ENCODE measurements at regions not wholly inside any gene's neighbourhood (a gene's known extent, or its start where the extent isn't known, plus 50 kb on each side); places are given as distances from the start of the nearest gene placed in this dataset.

GRCh38 chr11:42669248-42669976 is 642.4 kb upstream of the API5 start:
- H3K4me1 Mint-ChIP-seq (ENCODE audit: low read depth) = no peaks in the 10 kb centered on the region
- H3K9me3 Mint-ChIP-seq = peaks cover 11% of the 10 kb centered on the region
- H3K27me3 Mint-ChIP-seq (ENCODE audit: low read depth) = no peaks in the 10 kb centered on the region
- intact Hi-C loops (cut with micrococcal nuclease) = no loop called here
- DNase-seq = no peak
- no peak overlapping the region for H3K4me3 Mint-ChIP-seq
- no peak overlapping the region for H3K27ac Mint-ChIP-seq
- CTCF ChIA-PET = no interaction called here
- H3K36me3 Mint-ChIP-seq (ENCODE audit: low read depth) = no peaks in the 10 kb centered on the region

GRCh38 chr11:42674436-42674835 is 637.4 kb upstream of the API5 start:
- Mint-ChIP-seq H3K4me1 (ENCODE audit: low read depth) (no peaks in the 10 kb centered on the region), H3K36me3 (ENCODE audit: low read depth) (no peaks in the 10 kb centered on the region), H3K4me3 (no peak overlapping the region), H3K27ac (no peak overlapping the region), H3K9me3 (peaks cover 11% of the 10 kb centered on the region), H3K27me3 (ENCODE audit: low read depth) (no peaks in the 10 kb centered on the region)
- DNase-seq = no peak
- CTCF ChIA-PET = no interaction called here
- intact Hi-C loops (cut with micrococcal nuclease) = no loop called here

- no peaks in the 10 kb centered on the region for H3K4me1 Mint-ChIP-seq (ENCODE audit: low read depth)
- H3K27ac Mint-ChIP-seq = no peak overlapping the region
- CTCF ChIA-PET = no interaction called here
- H3K27me3 Mint-ChIP-seq (ENCODE audit: low read depth) = no peaks in the 10 kb centered on the region
- no peaks in the 10 kb centered on the region for H3K36me3 Mint-ChIP-seq (ENCODE audit: low read depth)
- H3K4me3 Mint-ChIP-seq = no peak overlapping the region
- no peak for DNase-seq
- intact Hi-C loops (cut with micrococcal nuclease) = no loop called here
- peaks cover 4% of the 10 kb centered on the region for H3K9me3 Mint-ChIP-seq
These were observed 604.3 kb upstream of the API5 start for GRCh38 chr11:42707541-42707940.

GRCh38 chr11:42709216-42709615 is 602.6 kb upstream of the API5 start:
- H3K27me3 Mint-ChIP-seq (ENCODE audit: low read depth) = no peaks in the 10 kb centered on the region
- DNase-seq = no peak

GRCh38 chr11:42713279-42713678 is 598.5 kb upstream of the API5 start:
- Mint-ChIP-seq H3K27ac (no peak overlapping the region), H3K4me1 (ENCODE audit: low read depth) (no peaks in the 10 kb centered on the region), H3K27me3 (ENCODE audit: low read depth) (no peaks in the 10 kb centered on the region), H3K4me3 (no peak overlapping the region), H3K9me3 (peaks cover 9% of the 10 kb centered on the region), H3K36me3 (ENCODE audit: low read depth) (no peaks in the 10 kb centered on the region)
- no peak for DNase-seq
- intact Hi-C loops (cut with micrococcal nuclease) = no loop called here
- CTCF ChIA-PET = no interaction called here

More at GRCh38 chr11:42709216-42709615, 602.6 kb upstream of the API5 start:
- H3K4me3 Mint-ChIP-seq = no peak overlapping the region
- H3K4me1 Mint-ChIP-seq (ENCODE audit: low read depth) = no peaks in the 10 kb centered on the region
- H3K27ac Mint-ChIP-seq = no peak overlapping the region
- H3K9me3 Mint-ChIP-seq = peaks cover 2% of the 10 kb centered on the region
- H3K36me3 Mint-ChIP-seq (ENCODE audit: low read depth) = no peaks in the 10 kb centered on the region
- CTCF ChIA-PET = no interaction called here
- intact Hi-C loops (cut with micrococcal nuclease) = no loop called here

- Mint-ChIP-seq H3K4me1 (ENCODE audit: low read depth) (no peaks in the 10 kb centered on the region), H3K4me3 (no peak overlapping the region), H3K9me3 (peaks cover 9% of the 10 kb centered on the region), H3K27ac (no peak overlapping the region), H3K27me3 (ENCODE audit: low read depth) (no peaks in the 10 kb centered on the region), H3K36me3 (ENCODE audit: low read depth) (no peaks in the 10 kb centered on the region)
- DNase-seq = no peak
- intact Hi-C loops (cut with micrococcal nuclease) = no loop called here
- CTCF ChIA-PET = no interaction called here
These were observed 598.0 kb upstream of the API5 start for GRCh38 chr11:42713753-42714152.

- Mint-ChIP-seq H3K36me3 (ENCODE audit: low read depth) (no peaks in the 10 kb centered on the region), H3K27me3 (ENCODE audit: low read depth) (no peaks in the 10 kb centered on the region), H3K27ac (no peak overlapping the region), H3K4me1 (ENCODE audit: low read depth) (no peaks in the 10 kb centered on the region), H3K4me3 (no peak overlapping the region), H3K9me3 (peaks cover 11% of the 10 kb centered on the region)
- intact Hi-C loops (cut with micrococcal nuclease) = no loop called here
- DNase-seq = no peak
- CTCF ChIA-PET = no interaction called here
These were observed 590.9 kb upstream of the API5 start for GRCh38 chr11:42720716-42721563.

- no peak overlapping the region for H3K4me3 Mint-ChIP-seq
- no peaks in the 10 kb centered on the region for H3K36me3 Mint-ChIP-seq (ENCODE audit: low read depth)
These were observed 583.9 kb upstream of the API5 start for GRCh38 chr11:42727879-42728278.

GRCh38 chr11:42762348-42762747 is 549.4 kb upstream of the API5 start:
- DNase-seq = no peak
- H3K36me3 Mint-ChIP-seq (ENCODE audit: low read depth) = no peaks in the 10 kb centered on the region
- CTCF ChIA-PET = no interaction called here
- H3K27me3 Mint-ChIP-seq (ENCODE audit: low read depth) = no peaks in the 10 kb centered on the region
- H3K4me1 Mint-ChIP-seq (ENCODE audit: low read depth) = no peaks in the 10 kb centered on the region
- H3K9me3 Mint-ChIP-seq = peaks cover 3% of the 10 kb centered on the region
- no peak overlapping the region for H3K27ac Mint-ChIP-seq
- no peak overlapping the region for H3K4me3 Mint-ChIP-seq
- intact Hi-C loops (cut with micrococcal nuclease) = no loop called here

More at GRCh38 chr11:42727879-42728278, 583.9 kb upstream of the API5 start:
- peaks cover 7% of the 10 kb centered on the region for H3K9me3 Mint-ChIP-seq
- no peak for DNase-seq
- no peaks in the 10 kb centered on the region for H3K27me3 Mint-ChIP-seq (ENCODE audit: low read depth)
- intact Hi-C loops (cut with micrococcal nuclease) = no loop called here
- no peak overlapping the region for H3K27ac Mint-ChIP-seq
- CTCF ChIA-PET = no interaction called here
- no peaks in the 10 kb centered on the region for H3K4me1 Mint-ChIP-seq (ENCODE audit: low read depth)

- DNase-seq = no peak
- Mint-ChIP-seq H3K9me3 (peaks cover 2% of the 10 kb centered on the region), H3K4me1 (ENCODE audit: low read depth) (no peaks in the 10 kb centered on the region), H3K4me3 (no peak overlapping the region), H3K36me3 (ENCODE audit: low read depth) (no peaks in the 10 kb centered on the region), H3K27ac (no peak overlapping the region), H3K27me3 (ENCODE audit: low read depth) (no peaks in the 10 kb centered on the region)
- CTCF ChIA-PET = no interaction called here
- intact Hi-C loops (cut with micrococcal nuclease) = no loop called here
These were observed 546.9 kb upstream of the API5 start for GRCh38 chr11:42764936-42765335.

GRCh38 chr11:42768576-42768975 is 543.2 kb upstream of the API5 start:
- intact Hi-C loops (cut with micrococcal nuclease) = no loop called here
- no peaks in the 10 kb centered on the region for H3K9me3 Mint-ChIP-seq
- CTCF ChIA-PET = no interaction called here

GRCh38 chr11:42770444-42771065 is 541.2 kb upstream of the API5 start:
- Mint-ChIP-seq H3K36me3 (ENCODE audit: low read depth) (no peaks in the 10 kb centered on the region), H3K4me1 (ENCODE audit: low read depth) (no peaks in the 10 kb centered on the region), H3K4me3 (no peak overlapping the region), H3K27me3 (ENCODE audit: low read depth) (no peaks in the 10 kb centered on the region), H3K9me3 (no peaks in the 10 kb centered on the region), H3K27ac (no peak overlapping the region)
- intact Hi-C loops (cut with micrococcal nuclease) = loop anchor here (1.0 to 5.0 kb wide), 2 partner anchors 513 to 647 kb away; no protein-coding TSS in a partner anchor
- CTCF ChIA-PET = interaction anchor here (0.9 kb wide), 1 partner anchor 72 kb away, joined by 3 read pairs; no protein-coding TSS in a partner anchor
- peak; percentile 16 for DNase-seq

More at GRCh38 chr11:42768576-42768975, 543.2 kb upstream of the API5 start:
- Mint-ChIP-seq H3K27me3 (ENCODE audit: low read depth) (no peaks in the 10 kb centered on the region), H3K4me1 (ENCODE audit: low read depth) (no peaks in the 10 kb centered on the region), H3K27ac (no peak overlapping the region), H3K4me3 (no peak overlapping the region), H3K36me3 (ENCODE audit: low read depth) (no peaks in the 10 kb centered on the region)
- DNase-seq = no peak
